Fibroblast of gingiva (primary cell): ENCODE measurements at regions not wholly inside any gene's neighbourhood (a gene's known extent, or its start where the extent isn't known, plus 50 kb on each side); places are given as distances from the start of the nearest gene placed in this dataset.
A peak's percentile ranks its signal among the peaks of the same experiment; 100 is the strongest.
"Not testable (repeated sequence)": the region's sequence is repeated elsewhere in the genome, so short reads cannot be mapped to it uniquely, and the experiment has no call there.

Source experiments
- DNase-seq: peaks from one replicate; pipeline ENCODE4 v3.0.0-alpha.2; 2011; ENCODE audit warnings: low read depth

DNA sequence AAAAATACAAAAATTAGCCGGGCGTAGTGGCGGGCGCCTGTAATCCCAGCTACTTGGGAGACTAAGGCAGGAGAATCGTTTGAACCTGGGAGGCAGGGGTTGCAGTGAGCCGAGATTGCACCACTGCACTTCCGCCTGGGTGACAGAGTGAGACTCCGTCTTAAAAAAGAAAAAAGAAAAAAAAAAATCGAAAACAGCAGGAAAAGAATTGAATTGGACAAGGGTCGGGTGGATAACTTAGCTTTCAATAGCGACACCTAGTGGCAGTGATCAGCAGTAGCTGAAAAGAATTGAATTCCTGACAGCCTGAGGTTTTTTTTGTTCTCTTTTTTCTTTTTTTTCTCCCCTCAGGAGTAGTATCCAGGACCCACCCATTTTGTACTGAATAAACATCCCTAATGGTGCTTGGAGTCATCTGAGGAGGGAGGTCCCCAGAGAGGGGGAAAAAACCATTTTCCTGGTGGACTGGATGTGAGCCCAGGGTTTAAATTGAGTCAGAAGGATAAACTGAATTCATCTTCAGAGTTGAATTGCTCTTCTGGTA, 55.1 kb downstream of the CYCS start:
- DNase-seq: peak; percentile 73

DNA sequence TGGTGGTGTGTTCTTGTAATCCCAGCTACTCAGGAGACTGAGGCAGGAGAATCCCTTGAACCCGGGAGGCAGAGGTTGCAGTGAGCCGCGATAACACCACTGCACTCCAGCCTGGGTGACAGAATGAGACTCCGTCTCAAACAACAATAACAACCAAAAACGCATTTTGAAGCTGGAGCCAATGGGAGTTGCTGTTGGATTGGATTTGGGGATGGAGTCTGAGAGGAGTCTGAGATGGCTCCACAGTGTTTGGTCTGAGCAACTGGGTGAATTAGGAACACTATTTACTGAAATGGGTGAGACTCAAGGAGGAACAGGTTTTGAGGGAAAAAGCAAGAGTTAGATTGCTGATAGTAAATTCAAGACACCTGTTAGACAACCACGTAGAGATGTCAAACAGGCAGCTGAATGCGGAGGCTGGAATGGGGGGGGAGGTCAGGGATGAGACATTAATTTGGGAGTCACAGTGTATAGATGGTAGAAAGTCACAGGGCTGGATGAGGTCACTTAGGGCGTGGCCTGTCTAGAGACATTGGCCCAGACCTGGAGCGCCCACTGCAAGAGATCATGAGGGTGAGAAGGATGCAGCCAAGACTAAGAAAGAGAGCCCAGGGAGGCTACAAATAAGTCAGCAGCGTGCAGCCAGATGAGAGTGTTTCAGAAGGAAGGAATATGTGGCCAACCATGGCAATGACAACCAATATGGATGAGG, 56.4 kb downstream of the CYCS start:
- no peak for DNase-seq

DNA sequence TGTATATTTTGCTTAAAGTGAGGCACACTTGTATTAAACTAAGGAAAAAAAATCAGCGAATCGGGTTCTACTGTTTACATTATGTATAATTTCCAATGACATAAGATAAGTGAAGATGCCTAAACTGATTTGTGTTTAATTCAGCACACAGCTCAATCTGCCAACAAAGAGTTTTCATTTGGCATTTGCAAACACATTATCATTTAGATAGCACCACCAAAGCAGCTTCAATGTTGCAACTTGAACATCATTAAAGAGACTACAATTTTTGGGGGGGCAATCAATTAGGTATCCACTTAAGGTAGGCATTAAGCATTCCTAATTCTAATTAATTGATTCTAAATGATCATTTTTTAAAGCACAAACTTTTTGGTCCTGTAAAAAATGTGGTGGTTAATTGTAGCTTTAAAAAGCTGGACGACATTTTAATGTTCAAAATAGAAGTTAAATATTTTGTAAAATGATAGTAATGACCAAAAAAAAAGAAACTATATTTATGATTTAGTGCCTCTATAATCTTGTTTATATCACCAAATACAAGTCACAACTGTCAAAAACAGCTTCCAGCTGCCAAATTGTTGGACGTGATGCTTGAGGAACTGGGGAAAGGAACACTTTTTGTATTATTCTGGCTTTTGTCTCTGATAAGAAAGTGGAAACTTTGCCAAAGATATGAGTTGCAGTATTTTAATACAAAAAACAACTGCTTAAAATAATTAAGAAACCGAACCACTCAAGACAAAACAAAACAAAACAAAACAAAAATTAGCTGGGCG, 57.1 kb downstream of the CYCS start:
- no peak for DNase-seq

DNA sequence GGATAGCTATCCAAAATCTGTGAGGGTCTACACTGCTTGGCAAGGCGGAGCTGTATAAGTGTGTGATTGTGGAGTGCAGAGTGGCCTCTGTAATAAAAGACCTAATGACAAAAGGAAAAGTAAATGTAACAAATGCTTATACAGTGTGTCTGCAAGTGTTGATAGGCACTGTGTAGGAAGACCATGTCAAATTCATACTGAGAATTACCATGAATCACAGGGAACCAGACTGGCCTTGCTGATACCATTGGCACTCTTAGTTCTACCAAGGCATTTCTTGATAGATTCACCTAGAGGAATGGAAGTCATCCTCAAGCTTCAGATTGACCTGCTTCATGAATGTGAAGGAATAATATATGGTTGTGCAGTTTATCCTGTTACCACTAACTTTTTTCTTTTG, 58.8 kb downstream of the CYCS start:
- no peak for DNase-seq

DNA sequence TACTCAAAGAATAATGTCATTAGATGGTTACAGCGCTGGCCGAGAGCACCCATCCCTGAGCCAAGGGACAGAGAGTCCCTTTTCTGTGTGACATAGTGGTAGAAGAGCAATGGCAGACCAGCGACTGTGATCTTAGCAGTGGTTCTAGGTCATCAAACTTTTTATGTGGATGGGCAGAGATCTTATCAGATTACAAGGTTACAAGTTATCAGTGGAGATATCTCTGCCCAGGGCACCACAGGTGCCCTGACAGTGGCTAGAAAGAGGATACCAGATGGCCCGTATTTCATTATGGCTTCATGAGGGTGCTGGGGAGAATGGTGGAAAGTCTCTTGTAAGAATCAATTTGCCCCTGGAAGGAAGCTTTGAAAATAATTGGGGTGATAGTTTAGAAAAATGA, 62.7 kb downstream of the CYCS start:
- no peak for DNase-seq

DNA sequence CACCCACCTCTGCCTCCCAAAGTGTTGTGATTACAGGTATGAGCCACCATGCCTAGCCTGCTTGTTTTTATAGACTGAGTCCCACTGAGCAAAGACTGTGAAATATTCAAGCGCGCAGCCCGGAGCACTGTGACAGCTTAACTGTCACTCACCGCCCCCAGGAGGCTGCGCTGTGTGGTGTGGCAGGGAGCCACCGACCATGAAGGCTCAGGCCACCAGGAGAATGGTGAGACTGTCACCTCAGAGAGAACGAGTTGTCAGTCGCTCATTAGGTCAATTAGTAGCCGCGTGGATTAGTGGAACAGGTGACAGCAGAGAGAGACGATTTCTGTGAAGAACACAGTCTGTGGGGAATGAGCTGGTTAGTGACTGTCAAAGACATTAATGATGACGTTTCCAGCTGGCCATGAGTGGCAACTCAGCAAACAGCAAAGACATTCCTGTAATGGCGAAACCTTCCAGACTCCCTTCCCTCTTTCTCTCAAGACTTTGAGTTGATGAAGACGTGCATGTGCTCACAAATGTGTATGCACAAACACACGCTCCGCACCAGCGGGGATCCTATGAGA, 64.5 kb downstream of the CYCS start:
- DNase-seq: no peak

DNA sequence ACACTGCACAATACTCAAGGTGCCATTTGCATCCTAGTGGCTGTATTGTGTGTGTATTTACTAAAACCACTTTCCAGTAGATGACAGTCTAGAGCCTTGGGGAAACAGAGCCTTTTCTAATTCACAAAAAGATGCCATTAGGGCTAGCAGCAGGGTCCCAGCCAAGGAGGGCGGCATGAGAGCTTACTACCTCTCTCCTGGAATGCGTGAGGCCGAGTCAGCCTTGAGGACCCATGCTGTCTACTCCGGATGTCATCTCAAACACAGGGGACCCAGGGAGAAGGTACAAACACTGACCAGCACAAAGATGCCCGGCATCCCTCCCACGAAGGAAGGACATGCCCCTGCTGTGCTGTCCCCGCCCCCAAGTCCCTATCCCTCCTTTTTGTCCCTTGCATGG, 65.5 kb downstream of the CYCS start:
- no peak for DNase-seq

DNA sequence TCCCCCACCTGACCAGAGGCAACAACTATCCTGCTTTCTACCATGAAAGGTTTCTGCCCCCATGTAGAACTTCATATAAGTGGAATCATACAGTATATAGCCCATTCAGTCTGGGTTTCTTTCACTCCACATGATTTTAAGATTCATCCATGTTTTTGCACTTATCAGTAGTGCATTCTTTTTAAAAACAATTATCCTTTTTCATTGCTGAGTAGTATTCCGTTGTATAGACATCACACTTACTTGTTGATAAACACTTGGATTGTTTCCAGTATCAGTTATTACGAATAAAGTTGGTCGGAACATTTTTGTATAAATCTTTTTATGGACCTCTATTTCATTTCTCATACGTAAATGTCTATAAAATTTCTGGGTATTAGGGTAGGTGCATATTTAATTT, 68.7 kb downstream of the CYCS start:
- DNase-seq: no peak

DNA sequence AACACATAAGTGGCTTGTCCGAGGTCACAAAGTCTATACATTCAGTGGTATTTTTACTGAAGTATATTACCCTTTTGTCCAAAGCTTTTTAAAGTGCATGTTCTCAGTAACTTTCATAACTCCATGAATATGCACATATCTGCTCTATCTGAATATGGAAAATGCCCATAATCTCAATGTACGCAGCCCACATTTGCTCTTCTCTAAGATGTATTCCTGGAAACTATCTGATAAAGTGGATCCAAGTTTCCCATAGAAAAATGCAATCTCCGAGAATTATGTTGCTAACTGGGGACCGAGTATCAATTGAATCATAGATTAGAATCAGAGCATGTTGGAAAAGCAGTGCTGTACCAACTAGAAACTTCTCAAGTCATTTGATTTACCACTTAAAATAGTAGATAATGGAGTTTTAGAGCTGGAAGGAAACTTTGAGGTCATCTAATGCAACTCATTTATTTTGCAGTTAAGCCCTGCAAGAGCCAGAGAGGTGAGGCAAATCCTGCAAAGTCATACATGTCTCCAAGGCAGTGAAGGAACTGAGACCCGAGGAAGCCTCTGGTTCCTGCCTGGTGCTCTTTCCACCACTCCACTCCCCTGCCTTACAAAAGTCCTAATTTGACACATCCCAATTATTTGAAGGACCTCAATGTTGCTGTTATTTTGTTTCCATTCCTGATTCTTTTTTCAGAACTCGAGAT, 69.4 kb downstream of the CYCS start:
- DNase-seq: no peak

DNA sequence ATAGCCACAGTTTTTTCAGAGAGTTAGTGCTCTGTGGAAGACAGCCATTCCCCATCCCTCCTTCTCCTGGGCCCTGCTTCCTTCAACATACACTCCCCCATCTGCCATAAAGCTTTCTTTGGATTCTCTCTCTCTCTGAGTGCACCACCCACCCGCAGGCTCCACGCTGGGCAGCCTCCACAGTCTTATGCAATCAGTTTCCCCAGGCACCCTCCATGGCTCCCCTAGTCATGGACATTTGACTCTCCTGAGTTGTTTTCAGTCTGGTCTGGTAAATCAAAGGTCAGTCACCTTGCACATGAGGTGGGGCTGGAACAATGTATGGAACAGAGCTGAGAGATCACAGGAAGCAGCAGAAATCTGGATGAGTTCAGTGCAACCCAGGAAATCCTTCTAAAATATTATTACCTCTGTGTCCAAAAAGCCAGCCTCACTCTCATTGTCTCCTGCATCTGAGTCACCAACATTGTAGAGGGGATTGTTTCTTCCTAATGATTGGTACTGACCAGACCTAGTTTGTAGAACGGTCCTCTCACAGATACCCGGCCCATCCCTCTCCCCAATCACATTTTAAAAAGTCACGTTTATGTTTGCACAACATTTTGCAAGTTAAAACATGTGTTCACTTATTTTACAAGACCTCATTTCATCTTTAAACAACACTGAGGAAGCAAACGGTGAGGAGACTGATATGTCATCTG, 70.1 kb downstream of the CYCS start:
- no peak for DNase-seq

DNA sequence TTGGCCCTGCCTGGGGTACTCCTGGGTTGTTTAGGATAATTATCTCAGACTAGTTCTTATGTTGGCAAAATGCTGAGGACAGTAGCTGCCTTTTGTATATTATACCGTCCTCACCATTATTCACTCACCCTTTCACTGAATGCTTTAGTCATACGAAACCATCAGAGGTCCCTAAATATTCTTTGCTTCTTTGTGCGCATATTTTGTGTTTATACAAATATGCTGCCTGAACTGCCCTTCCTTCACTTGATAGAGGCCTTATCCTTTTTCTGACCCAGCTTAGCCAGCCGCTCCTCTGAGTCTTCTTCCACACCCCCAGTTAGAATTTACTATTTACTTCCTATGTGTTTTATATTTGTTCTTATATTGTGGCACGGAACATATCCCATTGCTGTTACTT, 70.2 kb upstream of the OSBPL3 start:
- no peak for DNase-seq

DNA sequence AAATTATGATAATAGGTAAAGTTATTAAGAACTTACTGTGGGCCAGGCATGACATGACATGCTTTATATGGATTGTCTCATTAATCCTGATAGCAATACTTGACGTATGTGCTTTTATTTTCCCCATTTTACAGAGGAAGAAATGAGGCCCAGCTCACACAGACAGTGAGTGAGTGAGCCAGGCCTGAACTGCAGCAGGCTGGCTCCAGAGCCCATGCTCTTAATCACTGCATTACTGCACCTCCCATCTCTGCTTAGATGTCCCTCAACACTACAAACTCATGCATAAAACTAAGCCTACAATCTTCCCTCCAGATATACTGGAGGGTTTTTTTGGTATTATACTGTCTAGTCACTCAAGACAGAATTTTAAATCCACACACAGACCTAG, 68.5 kb upstream of the OSBPL3 start:
- no peak for DNase-seq

DNA sequence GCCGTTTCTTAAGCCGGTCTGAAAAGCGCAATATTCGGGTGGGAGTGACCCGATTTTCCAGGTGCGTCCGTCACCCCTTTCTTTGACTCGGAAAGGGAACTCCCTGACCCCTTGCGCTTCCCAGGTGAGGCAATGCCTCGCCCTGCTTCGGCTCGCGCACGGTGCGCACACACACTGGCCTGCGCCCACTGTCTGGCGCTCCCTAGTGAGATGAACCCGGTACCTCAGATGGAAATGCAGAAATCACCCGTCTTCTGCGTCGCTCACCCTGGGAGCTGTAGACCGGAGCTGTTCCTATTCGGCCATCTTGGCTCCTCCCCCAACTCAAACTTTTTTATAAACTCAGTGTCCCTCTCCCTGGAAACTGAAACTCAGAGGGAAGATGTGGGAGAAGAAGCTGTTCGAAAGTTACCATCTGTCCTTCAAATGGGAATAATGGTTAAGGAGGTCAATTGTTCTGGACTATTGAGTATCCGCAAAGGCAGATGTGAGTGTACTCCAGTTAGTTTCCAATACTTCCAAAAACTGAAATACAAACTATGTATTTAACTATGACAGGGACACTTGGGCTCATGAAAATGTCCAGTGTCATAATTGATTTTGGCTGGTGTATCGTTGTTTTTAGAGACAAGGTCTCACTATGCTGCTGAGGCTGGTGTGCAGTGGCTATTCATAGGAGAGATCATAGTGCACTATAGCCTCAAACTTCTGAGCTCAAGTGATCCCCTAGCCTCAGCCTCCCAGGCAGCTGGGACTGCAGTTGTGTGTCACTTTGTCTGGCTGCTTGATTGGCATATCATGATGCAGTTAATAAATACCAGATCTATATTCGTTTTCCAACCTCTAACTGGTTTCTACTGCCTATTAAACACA, 67.8 kb upstream of the OSBPL3 start:
- not testable (repeated sequence) for DNase-seq

DNA sequence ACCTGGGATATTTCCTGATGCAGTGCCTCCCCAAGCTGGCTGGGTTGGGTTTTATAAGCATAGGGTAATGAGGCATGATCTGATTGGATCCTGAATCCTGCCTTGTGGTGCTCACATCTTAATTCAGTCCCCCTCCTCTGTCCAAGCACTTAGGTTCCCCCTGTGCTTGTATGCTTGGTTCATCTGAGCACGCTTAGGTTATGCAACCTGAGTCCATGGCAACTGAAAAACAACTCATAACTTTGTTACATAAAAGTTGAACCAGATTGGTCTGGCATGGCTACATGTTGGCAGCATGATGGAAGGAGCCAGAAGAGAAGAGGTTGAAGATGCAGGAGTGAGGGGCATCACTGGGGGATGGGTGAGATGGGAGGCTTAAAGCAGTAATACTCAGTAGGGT, 57.3 kb upstream of the OSBPL3 start:
- no peak for DNase-seq

DNA sequence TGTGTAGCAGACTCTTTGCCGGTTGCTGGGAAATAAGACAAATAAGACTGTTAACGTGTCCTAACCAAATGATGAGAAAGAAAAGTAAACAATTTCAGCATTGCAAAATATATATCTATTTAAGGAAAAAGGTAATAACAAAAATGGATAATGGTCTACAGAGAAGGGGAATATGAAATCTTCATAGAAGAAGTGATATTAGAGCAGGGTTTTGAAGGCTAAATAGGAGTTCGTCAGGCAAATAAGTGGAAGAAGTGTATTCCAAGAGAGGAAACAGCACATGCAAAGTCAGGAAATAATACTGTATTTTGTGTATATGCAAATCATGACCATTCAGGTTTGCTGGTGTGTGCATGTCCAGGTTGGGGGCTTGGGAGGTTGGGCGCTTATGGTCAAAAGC, 55.3 kb upstream of the OSBPL3 start:
- DNase-seq: no peak

DNA sequence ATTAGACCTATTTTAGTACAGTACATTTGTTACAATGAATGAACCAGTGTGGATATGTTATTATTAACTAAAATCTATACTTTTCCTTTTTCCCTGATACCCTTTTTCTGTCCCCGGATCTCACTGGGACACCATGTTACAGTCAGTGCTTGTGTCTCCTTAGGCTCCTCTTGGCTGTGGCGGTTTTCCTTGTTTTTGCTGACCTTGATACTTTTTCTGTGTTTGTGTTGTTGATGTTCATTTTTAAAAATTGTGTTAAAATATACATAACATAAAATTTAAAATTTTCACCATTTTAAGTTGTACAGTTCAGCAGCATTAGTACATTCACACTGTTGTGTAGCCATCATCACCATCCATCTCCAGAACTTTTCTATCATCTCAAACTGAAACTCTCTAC, 54.2 kb upstream of the OSBPL3 start:
- DNase-seq: no peak

DNA sequence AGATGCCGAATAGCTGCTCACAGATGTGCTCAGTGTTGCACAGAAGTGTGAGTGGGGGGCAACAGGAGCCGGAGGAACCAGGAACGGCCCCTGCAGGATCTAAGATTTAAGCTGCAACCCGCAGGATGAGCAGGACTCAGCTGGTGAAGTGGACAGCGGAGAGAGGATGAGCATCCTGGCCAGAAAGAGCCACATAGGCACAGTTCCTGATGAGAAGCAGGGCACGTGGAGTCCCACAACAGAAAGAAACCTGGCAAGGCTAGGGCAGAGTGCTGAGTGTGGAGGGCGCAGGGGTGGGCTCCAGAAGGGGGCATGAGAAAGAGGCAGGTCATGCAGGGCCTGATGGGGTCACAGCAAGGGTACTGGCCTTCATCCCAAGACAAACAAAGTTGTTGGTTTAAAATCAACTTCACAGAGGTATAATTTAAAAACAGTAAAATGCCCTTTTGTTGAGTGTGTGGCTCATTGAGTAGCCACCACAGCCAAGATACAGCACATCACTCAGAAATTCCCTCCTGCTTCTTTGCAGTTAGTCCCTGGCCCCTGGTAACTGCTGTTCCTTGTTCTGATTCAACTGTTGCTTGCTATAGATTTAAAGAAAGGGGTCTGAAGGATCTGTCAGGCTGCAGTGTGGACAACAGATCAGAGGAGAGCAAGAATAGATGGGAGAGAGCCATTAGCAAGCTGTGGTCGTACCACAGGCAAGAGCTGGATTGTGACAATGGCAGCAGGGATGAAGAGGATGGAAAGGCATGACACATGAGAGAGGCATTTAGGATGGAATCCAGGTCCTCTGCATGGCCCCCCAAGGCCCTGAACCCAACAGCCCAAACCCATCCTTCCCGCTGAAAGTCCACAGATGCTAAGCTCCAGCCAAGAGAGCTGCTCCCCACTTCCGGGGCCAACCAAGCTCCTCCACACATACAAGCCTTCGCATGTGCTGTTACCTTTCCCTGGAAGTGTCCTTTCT, 53.1 kb upstream of the OSBPL3 start:
- no peak for DNase-seq

DNA sequence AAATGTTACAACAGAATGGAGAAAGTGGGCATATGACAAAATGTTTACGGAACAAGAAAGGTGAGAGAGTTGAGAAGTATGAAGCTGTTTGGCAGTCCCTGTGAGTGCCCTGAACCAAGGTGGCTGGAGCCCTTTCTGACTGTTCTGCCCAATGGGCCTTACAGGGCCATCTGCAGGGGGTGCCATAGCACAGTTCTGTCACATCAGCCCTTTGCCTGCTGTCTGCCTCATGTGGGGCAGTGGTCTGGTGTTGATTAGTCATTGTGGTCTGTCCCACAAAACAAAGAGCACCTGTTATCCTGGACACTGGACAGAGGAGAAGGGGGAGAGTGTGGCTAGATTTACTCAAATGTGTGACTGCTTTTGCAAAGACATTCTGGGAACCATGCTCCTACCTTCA, 51.5 kb upstream of the OSBPL3 start:
- DNase-seq: no peak

DNA sequence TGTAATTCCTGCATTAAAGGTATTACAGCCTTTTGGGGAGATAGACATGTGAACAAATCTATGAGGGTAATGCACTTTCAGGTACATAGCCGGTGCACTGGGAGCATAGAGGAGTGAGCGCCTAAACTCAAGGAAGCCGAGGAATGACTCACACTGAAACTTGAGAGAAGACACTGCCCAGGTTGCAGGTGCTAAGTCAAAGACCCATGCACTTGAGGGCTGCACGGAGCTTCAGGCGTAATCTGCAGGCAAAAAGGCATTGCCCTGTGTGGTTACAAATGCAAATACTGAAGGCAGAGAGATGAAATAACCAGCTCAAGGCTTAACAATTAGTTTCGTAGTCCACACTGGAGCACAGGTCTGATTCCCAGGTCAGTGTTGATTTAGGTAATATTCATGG, 51.0 kb upstream of the OSBPL3 start:
- no peak for DNase-seq
